Activated T-helper 2 cell treated with anti-CD3 and anti-CD28 coated beads, Interferon-gamma antibody, Interleukin-2, Interleukin-4, amounts not matched to agents 10 μg/mL and 5 μg/mL and 100 μg/mL, durations not matched to agents 14 hours and 24 hours and 36 hours (primary cell): ENCODE measurements at regions not wholly inside any gene's neighbourhood (a gene's known extent, or its start where the extent isn't known, plus 50 kb on each side); places are given as distances from the start of the nearest gene placed in this dataset.
"Not testable (repeated sequence)": the region's sequence is repeated elsewhere in the genome, so short reads cannot be mapped to it uniquely, and the experiment has no call there.

Experiments used
- DNase-seq: peaks from one replicate; pipeline ENCODE4 v3.0.0; 2021; ENCODE audit warnings: low spot score
- H3K27ac Mint-ChIP-seq: one replicate; pipeline ENCODE4 v1.8.0; 2021; ENCODE audit warnings: mixed read lengths
- H3K27me3 Mint-ChIP-seq: one replicate; pipeline ENCODE4 v1.8.0; 2021; ENCODE audit warnings: low read depth, mixed read lengths
- H3K36me3 Mint-ChIP-seq: one replicate; pipeline ENCODE4 v1.8.0; 2021; ENCODE audit warnings: low read depth, mixed read lengths
- H3K4me1 Mint-ChIP-seq: one replicate; pipeline ENCODE4 v1.8.0; 2021; ENCODE audit warnings: low read depth, mixed read lengths
- H3K4me3 Mint-ChIP-seq: one replicate; pipeline ENCODE4 v1.8.0; 2021; ENCODE audit warnings: low read depth, mild to moderate bottlenecking, moderate library complexity, mixed read lengths
- H3K9me3 Mint-ChIP-seq: one replicate; pipeline ENCODE4 v1.8.0; 2021; ENCODE audit warnings: mixed read lengths
- intact Hi-C: fragments of 100-400 bp; cut with micrococcal nuclease; formaldehyde crosslinking; loops from one replicate; pipeline ENCODE4 v1.15.1; 2023

- Mint-ChIP-seq H3K4me1 (no peaks in the 10 kb centered on the region), H3K27ac (no peak overlapping the region), H3K9me3 (peaks cover 25% of the 10 kb centered on the region), H3K4me3 (no peak overlapping the region), H3K27me3 (no peaks in the 10 kb centered on the region), H3K36me3 (no peaks in the 10 kb centered on the region)
- intact Hi-C loops, result no loop called here
- no peak for DNase-seq
These were observed 194.8 kb upstream of the FBXL7 start for GRCh38 chr5:15304914-15305834.

- H3K9me3 Mint-ChIP-seq, result peaks cover 31% of the 10 kb centered on the region
- intact Hi-C loops, result no loop called here
- no peaks in the 10 kb centered on the region for H3K4me1 Mint-ChIP-seq
- H3K4me3 Mint-ChIP-seq, result no peak overlapping the region
- H3K27me3 Mint-ChIP-seq, result no peaks in the 10 kb centered on the region
- H3K27ac Mint-ChIP-seq, result no peak overlapping the region
- DNase-seq, result no peak
- H3K36me3 Mint-ChIP-seq, result no peaks in the 10 kb centered on the region
These were observed 195.8 kb upstream of the FBXL7 start for GRCh38 chr5:15304066-15304731.

GRCh38 chr5:15300141-15300540, 199.8 kb upstream of the FBXL7 start:
- no peaks in the 10 kb centered on the region for H3K4me1 Mint-ChIP-seq
- no peak for DNase-seq
- H3K36me3 Mint-ChIP-seq, result no peaks in the 10 kb centered on the region
- no peak overlapping the region for H3K4me3 Mint-ChIP-seq
- peaks cover 19% of the 10 kb centered on the region for H3K9me3 Mint-ChIP-seq
- intact Hi-C loops, result no loop called here
- no peak overlapping the region for H3K27ac Mint-ChIP-seq
- no peaks in the 10 kb centered on the region for H3K27me3 Mint-ChIP-seq

- H3K27ac Mint-ChIP-seq, result no peak overlapping the region
These were observed 209.0 kb upstream of the FBXL7 start for GRCh38 chr5:15290953-15291352.

GRCh38 chr5:15286650-15287049, 213.3 kb upstream of the FBXL7 start:
- no peaks in the 10 kb centered on the region for H3K27me3 Mint-ChIP-seq
- intact Hi-C loops, result no loop called here
- no peak overlapping the region for H3K27ac Mint-ChIP-seq
- no peaks in the 10 kb centered on the region for H3K4me1 Mint-ChIP-seq
- no peak for DNase-seq
- peaks cover 34% of the 10 kb centered on the region for H3K9me3 Mint-ChIP-seq
- H3K36me3 Mint-ChIP-seq, result no peaks in the 10 kb centered on the region
- H3K4me3 Mint-ChIP-seq, result no peak overlapping the region

More at GRCh38 chr5:15290953-15291352, 209.0 kb upstream of the FBXL7 start:
- Mint-ChIP-seq H3K27me3 (no peaks in the 10 kb centered on the region), H3K4me3 (no peak overlapping the region), H3K36me3 (no peaks in the 10 kb centered on the region), H3K9me3 (peaks cover 25% of the 10 kb centered on the region), H3K4me1 (no peaks in the 10 kb centered on the region)
- intact Hi-C loops, result no loop called here
- no peak for DNase-seq

- H3K4me1 Mint-ChIP-seq, result no peaks in the 10 kb centered on the region
- H3K9me3 Mint-ChIP-seq, result peaks cover 33% of the 10 kb centered on the region
- no peaks in the 10 kb centered on the region for H3K27me3 Mint-ChIP-seq
- H3K4me3 Mint-ChIP-seq, result no peak overlapping the region
- no peak overlapping the region for H3K27ac Mint-ChIP-seq
- intact Hi-C loops, result no loop called here
- DNase-seq, result no peak
- no peaks in the 10 kb centered on the region for H3K36me3 Mint-ChIP-seq
These were observed 213.9 kb upstream of the FBXL7 start for GRCh38 chr5:15285901-15286583.

GRCh38 chr5:15284706-15285105, 215.3 kb upstream of the FBXL7 start:
- DNase-seq, result no peak
- Mint-ChIP-seq H3K27ac (no peak overlapping the region), H3K4me1 (no peaks in the 10 kb centered on the region), H3K4me3 (no peak overlapping the region), H3K9me3 (peaks cover 34% of the 10 kb centered on the region), H3K27me3 (no peaks in the 10 kb centered on the region), H3K36me3 (no peaks in the 10 kb centered on the region)
- intact Hi-C loops, result no loop called here

- Mint-ChIP-seq H3K36me3 (no peaks in the 10 kb centered on the region), H3K27ac (no peak overlapping the region), H3K4me3 (no peak overlapping the region), H3K4me1 (no peaks in the 10 kb centered on the region), H3K9me3 (peaks cover 41% of the 10 kb centered on the region), H3K27me3 (no peaks in the 10 kb centered on the region)
- intact Hi-C loops, result no loop called here
- DNase-seq, result no peak
These were observed 216.9 kb upstream of the FBXL7 start for GRCh38 chr5:15283076-15283475.

- no peaks in the 10 kb centered on the region for H3K27me3 Mint-ChIP-seq
- intact Hi-C loops, result no loop called here
- no peak overlapping the region for H3K27ac Mint-ChIP-seq
- no peak overlapping the region for H3K4me3 Mint-ChIP-seq
- no peak for DNase-seq
- H3K4me1 Mint-ChIP-seq, result no peaks in the 10 kb centered on the region
- H3K36me3 Mint-ChIP-seq, result no peaks in the 10 kb centered on the region
- peaks cover 41% of the 10 kb centered on the region for H3K9me3 Mint-ChIP-seq
These were observed 217.4 kb upstream of the FBXL7 start for GRCh38 chr5:15282611-15283010.

GRCh38 chr5:15271596-15271995, 228.4 kb upstream of the FBXL7 start:
- intact Hi-C loops, H3K36me3 Mint-ChIP-seq, H3K27me3 Mint-ChIP-seq, DNase-seq, H3K4me3 Mint-ChIP-seq, H3K27ac Mint-ChIP-seq, H3K4me1 Mint-ChIP-seq: not testable (repeated sequence)
- H3K9me3 Mint-ChIP-seq, result peaks cover 14% of the 10 kb centered on the region

GRCh38 chr5:15267966-15268365, 232.0 kb upstream of the FBXL7 start:
- no peaks in the 10 kb centered on the region for H3K4me1 Mint-ChIP-seq
- intact Hi-C loops, result no loop called here
- no peaks in the 10 kb centered on the region for H3K36me3 Mint-ChIP-seq
- no peaks in the 10 kb centered on the region for H3K27me3 Mint-ChIP-seq
- peaks cover 31% of the 10 kb centered on the region for H3K9me3 Mint-ChIP-seq
- H3K27ac Mint-ChIP-seq, result no peak overlapping the region
- no peak overlapping the region for H3K4me3 Mint-ChIP-seq
- no peak for DNase-seq

GRCh38 chr5:15266841-15267240, 233.1 kb upstream of the FBXL7 start:
- Mint-ChIP-seq H3K36me3 (no peaks in the 10 kb centered on the region), H3K27ac (no peak overlapping the region), H3K27me3 (no peaks in the 10 kb centered on the region)

GRCh38 chr5:15266229-15266628, 233.8 kb upstream of the FBXL7 start:
- H3K4me1 Mint-ChIP-seq, result no peaks in the 10 kb centered on the region
- peaks cover 31% of the 10 kb centered on the region for H3K9me3 Mint-ChIP-seq
- intact Hi-C loops, result no loop called here
- H3K27me3 Mint-ChIP-seq, result no peaks in the 10 kb centered on the region
- no peaks in the 10 kb centered on the region for H3K36me3 Mint-ChIP-seq
- H3K4me3 Mint-ChIP-seq, result no peak overlapping the region
- H3K27ac Mint-ChIP-seq, result no peak overlapping the region
- no peak for DNase-seq

More at GRCh38 chr5:15266841-15267240, 233.1 kb upstream of the FBXL7 start:
- no peak for DNase-seq
- no peak overlapping the region for H3K4me3 Mint-ChIP-seq
- H3K4me1 Mint-ChIP-seq, result no peaks in the 10 kb centered on the region
- peaks cover 31% of the 10 kb centered on the region for H3K9me3 Mint-ChIP-seq
- intact Hi-C loops, result no loop called here
